ENCODE measurements at regions not wholly inside any gene's neighbourhood (a gene's known extent, or its start where the extent isn't known, plus 50 kb on each side); places are given as distances from the start of the nearest gene placed in this dataset.

GRCh38 chr18:70446063-70446462 is 157.2 kb downstream of the SOCS6 start:
- TF ChIP-seq POLR2A (IDR thresholded peaks at IDR 0.05; ENCODE audit: borderline replicate concordance, extremely low read depth, insufficient read depth, insufficient read length) = no peak
- no peak for TF ChIP-seq POLR2AphosphoS5 (IDR thresholded peaks at IDR 0.05; ENCODE audit: low read depth, low read length)
- no peak for TF ChIP-seq ATF3 (IDR thresholded peaks at IDR 0.05)
- no peak for TF ChIP-seq EZH2phosphoT487 (IDR thresholded peaks at IDR 0.05; ENCODE audit: borderline replicate concordance)
- TF ChIP-seq CTCF (IDR thresholded peaks at IDR 0.05 in 2 of 3, conservative IDR thresholded peaks at IDR 0.05 in 1 of 3; ENCODE audit: borderline replicate concordance in 1 of 3, insufficient read depth in 1 of 3, low read depth in 2 of 3, low read length in 2 of 3) = no peak
- TF ChIP-seq RAD21 (IDR thresholded peaks at IDR 0.05; ENCODE audit: low read depth) = no peak
- TF ChIP-seq SIN3A (IDR thresholded peaks at IDR 0.05; ENCODE audit: low read depth) = no peak
- no peak for TF ChIP-seq MAX (IDR thresholded peaks at IDR 0.05)

Measured in HCT116 (cell line).